HG03460 (cell line): ENCODE measurements at regions not wholly inside any gene's neighbourhood (a gene's known extent, or its start where the extent isn't known, plus 50 kb on each side); places are given as distances from the start of the nearest gene placed in this dataset.
"Not testable (repeated sequence)": the region's sequence is repeated elsewhere in the genome, so short reads cannot be mapped to it uniquely, and the experiment has no call there.

Experiments
- ATAC-seq: cut with Tn5 transposase; IDR thresholded peaks from one replicate; pipeline ENCODE4 v1.9.1; 2021; ENCODE audit not compliant: unreplicated experiment

DNA sequence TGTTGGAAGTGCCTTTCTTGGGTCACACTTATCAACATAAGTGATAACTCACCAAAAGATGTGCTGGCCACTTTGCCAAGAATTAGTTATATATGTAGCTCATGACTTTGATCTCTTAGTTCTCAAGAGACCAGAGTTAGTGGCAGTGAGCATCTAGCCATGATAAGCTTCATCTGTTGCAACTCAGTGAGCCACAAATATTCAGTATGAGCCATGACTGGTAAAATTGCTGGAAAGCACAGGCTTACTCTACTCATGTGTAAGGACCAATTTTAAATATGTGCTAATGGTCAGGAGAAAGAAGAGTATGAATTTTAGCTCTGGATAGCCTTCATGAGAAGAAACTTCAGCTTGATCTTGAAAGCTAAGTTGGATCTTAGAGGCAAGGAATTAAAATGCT, 59.4 kb upstream of the TLL1 start:
- no peak for ATAC-seq

GRCh38 chr4:165814256-165815020, 58.6 kb upstream of the TLL1 start:
- no peak for ATAC-seq

DNA sequence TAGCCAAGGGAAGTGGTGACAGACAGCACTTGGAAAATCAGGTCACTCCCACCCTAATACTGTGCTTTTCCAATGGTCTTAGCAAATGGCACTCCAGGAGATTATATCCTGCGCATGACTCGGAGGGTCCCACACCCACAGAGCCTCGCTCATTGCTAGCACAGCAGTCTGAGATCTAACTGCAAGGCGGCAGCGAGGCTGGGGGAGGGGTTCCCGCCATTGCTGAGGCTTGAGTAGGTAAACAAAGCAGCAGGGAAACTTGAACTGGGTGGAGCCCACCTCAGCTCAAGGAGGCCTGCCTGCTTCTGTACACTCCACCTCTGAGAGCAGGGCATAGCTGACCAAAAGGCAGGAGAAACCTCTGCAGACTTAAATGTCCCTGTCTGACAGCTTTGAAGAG, 53.9 kb upstream of the TLL1 start:
- not testable (repeated sequence) for ATAC-seq
